IPS-18c (cell line): ENCODE measurements at regions not wholly inside any gene's neighbourhood (a gene's known extent, or its start where the extent isn't known, plus 50 kb on each side); places are given as distances from the start of the nearest gene placed in this dataset.
A peak's percentile ranks its signal among the peaks of the same experiment; 100 is the strongest.
"Not testable (repeated sequence)": the region's sequence is repeated elsewhere in the genome, so short reads cannot be mapped to it uniquely, and the experiment has no call there.

Source experiments
- H3K4me3 ChIP-seq: 2 replicates; pipeline ENCODE4 v1.7.0; 2013; ENCODE audit warnings: low read depth, mild to moderate bottlenecking, low read length, moderate library complexity; ENCODE audit not compliant: insufficient read depth
- H3K9me3 ChIP-seq: one replicate; pipeline ENCODE4 v1.6.1; 2013; ENCODE audit warnings: mild to moderate bottlenecking, low read length, moderate library complexity; ENCODE audit not compliant: control insufficient read depth, insufficient read depth

DNA sequence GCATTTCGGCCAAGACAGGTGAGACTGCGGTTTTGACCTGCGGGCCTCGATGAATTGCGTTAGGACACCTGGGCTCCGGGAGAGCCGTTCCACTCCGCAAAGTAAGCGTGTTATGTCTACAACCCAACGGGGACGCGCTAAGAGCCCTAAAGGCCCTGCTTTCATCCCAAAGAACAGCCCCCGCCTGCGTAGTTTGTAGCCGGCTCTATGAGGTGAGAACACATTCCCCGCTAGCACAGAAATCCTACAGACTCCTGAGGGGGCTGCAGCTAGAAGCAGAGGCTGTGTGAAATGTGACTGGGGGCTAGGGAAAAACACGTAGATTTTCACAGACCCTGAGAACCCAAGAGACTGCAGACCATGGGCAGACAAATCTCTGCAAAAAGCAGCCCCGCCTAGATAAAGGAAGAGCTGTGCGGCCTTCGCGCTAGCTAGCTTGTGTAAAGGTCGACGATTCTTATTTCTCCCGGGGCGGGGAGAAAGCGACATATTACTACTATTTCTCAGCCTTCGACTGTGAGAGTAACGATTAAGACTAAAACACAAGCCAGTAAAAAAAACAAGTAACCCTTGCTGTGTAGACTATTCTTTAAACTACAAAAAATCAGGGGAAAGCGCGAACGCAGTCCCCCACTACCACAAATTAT lies 242.9 kb downstream of the FAM72C start:
- H3K4me3 ChIP-seq, H3K9me3 ChIP-seq: not testable (repeated sequence)

GRCh38 chr1:143727263-143727662 lies 244.5 kb downstream of the FAM72C start:
- Histone ChIP-seq H3K4me3 (no peak overlapping the region), H3K9me3 (peaks cover 2% of the 10 kb centered on the region)

- H3K4me3 ChIP-seq = no peak overlapping the region
- H3K9me3 ChIP-seq = peaks cover 2% of the 10 kb centered on the region
Observed at GRCh38 chr1:143721024-143721373, 250.8 kb downstream of the FAM72C start.

GRCh38 chr1:143720087-143721023 lies 251.4 kb downstream of the FAM72C start:
- H3K9me3 ChIP-seq = peaks cover 2% of the 10 kb centered on the region
- H3K4me3 ChIP-seq = no peak overlapping the region; the same call in 1 of the 2 replicates

- no peaks in the 10 kb centered on the region for H3K9me3 ChIP-seq
- H3K4me3 ChIP-seq = no peak overlapping the region
Observed at GRCh38 chr1:143718524-143718923, 253.3 kb downstream of the FAM72C start.

DNA sequence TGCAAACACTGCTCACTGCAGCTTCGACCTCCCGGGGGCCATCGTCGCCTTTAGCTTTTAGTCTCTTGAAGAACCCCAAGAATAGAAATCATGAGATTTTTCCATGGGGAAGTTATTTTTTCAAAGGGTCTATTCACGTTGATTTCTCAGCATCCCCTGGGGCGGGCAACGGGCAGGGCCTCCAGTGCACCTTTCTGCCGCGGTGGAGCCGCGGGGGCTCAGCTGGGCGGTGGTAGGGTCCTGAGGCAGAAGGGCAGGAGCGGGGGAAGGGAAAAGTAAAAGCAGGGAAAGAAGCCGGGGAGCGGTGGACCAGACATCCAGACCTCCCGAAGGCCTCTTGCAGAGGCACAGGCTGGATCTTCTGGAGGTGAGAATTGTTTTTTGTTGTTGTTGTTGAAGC lies 253.8 kb downstream of the FAM72C start:
- no peak overlapping the region for H3K4me3 ChIP-seq
- H3K9me3 ChIP-seq = no peaks in the 10 kb centered on the region

GRCh38 chr1:143717434-143717833 lies 254.4 kb downstream of the FAM72C start:
- Histone ChIP-seq H3K4me3 (no peak overlapping the region), H3K9me3 (no peaks in the 10 kb centered on the region)

- not testable (repeated sequence) for H3K9me3 ChIP-seq
Observed at GRCh38 chr1:143714913-143715312, 256.9 kb downstream of the FAM72C start.

GRCh38 chr1:143709606-143710259 lies 262.1 kb downstream of the FAM72C start:
- not testable (repeated sequence) for H3K4me3 ChIP-seq, H3K9me3 ChIP-seq

More at GRCh38 chr1:143714913-143715312, 256.9 kb downstream of the FAM72C start:
- not testable (repeated sequence) for H3K4me3 ChIP-seq

GRCh38 chr1:143702739-143703138 lies 269.0 kb downstream of the FAM72C start:
- not testable (repeated sequence) for H3K9me3 ChIP-seq, H3K4me3 ChIP-seq

- Histone ChIP-seq H3K4me3 (peak overlapping the region; percentile 50; the same call in 1 of the 2 replicates), H3K9me3 (no peaks in the 10 kb centered on the region)
Observed at GRCh38 chr1:143699731-143700130, 272.1 kb downstream of the FAM72C start.

GRCh38 chr1:143699115-143699514 lies 272.7 kb downstream of the FAM72C start:
- Histone ChIP-seq H3K4me3 (peak overlapping the region; percentile 50), H3K9me3 (no peaks in the 10 kb centered on the region)

DNA sequence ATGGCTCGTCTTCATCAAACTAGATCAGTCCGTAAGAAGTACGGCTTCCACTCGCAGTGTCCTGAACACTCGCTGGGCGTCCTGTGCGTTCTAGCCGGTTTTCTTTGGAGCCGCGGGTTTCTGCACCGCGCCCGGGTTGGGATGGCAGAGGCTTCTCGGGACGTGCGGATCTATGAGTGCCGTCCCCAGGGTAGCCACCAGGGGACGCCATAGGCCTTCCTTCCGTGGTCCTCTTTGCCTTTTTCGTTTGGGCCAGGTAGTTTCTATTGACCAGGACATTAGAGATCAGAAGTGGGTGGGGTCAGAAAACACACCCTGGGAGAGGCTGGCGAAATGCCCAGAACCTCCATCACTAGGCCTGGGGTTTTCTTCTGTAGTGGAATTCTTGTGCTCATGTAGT lies 273.8 kb downstream of the FAM72C start:
- no peaks in the 10 kb centered on the region for H3K9me3 ChIP-seq
- peak overlapping the region; percentile 50; the same call in 1 of the 2 replicates for H3K4me3 ChIP-seq

- Histone ChIP-seq H3K9me3 (no peaks in the 10 kb centered on the region), H3K4me3 (no peak overlapping the region)
Observed at GRCh38 chr1:143694085-143694484, 277.7 kb downstream of the FAM72C start.

GRCh38 chr1:143691971-143692529 lies 279.7 kb downstream of the FAM72C start:
- peak overlapping the region; percentile 49 for H3K4me3 ChIP-seq
- H3K9me3 ChIP-seq = no peaks in the 10 kb centered on the region

DNA sequence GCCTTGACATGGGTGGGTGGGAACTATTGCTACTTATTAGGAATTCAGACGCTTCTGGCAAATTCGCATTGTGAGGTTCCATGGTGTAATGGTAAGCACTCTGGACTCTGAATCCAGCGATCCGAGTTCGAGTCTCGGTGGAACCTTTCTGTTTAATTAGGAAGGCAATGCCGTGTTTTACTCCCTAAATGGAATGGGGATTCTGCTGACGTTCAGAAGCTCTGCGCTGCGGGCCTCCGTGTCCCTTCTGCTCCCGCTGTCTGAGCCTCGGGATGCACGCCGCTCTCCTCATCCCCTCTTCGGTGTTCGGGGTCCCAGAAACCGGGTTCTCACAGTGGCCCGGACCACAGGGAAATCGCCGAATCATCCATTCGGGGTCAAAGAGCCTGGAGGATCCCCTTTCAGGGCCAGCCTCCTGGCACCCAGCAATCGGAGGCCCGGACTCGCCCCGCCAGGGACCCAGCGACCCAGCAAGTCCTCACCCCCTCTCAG lies 280.3 kb downstream of the FAM72C start:
- H3K9me3 ChIP-seq = no peaks in the 10 kb centered on the region

DNA sequence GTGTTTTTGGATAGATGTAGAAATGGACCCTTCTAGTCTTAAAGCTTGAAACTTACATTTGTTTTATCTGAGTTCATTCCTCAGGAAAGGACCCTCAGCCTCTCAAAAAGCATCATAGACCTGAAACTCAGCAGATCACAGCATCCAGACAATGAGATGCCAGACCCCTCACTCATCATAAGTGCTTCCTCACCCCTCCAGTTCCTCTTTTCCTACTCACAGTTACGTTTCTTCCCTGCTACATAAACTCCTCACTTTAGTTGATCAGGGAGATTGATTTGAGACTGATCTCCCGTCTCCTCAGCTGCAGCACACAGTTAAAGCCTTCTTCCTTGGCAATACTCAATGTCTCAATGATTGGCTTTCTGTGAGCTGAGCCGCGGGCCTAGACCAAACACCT lies 282.0 kb downstream of the FAM72C start:
- no peaks in the 10 kb centered on the region for H3K9me3 ChIP-seq

More for the DNA sequence above, 280.3 kb downstream of the FAM72C start:
- H3K4me3 ChIP-seq = peak overlapping the region; percentile 49; the same call in 1 of the 2 replicates

More for the DNA sequence above, 282.0 kb downstream of the FAM72C start:
- no peak overlapping the region for H3K4me3 ChIP-seq
